ENCODE measurements at regions not wholly inside any gene's neighbourhood (a gene's known extent, or its start where the extent isn't known, plus 50 kb on each side); places are given as distances from the start of the nearest gene placed in this dataset.
A peak's percentile ranks its signal among the peaks of the same experiment; 100 is the strongest.

GRCh38 chr13:74669149-74669548, 534.9 kb upstream of the KLF12 start:
- no peak for DNase-seq (ENCODE audit: low spot score)

- DNase-seq (ENCODE audit: low spot score) = no peak
Measured at GRCh38 chr13:74667656-74668203, 533.5 kb upstream of the KLF12 start.

GRCh38 chr13:74662905-74663304, 528.7 kb upstream of the KLF12 start:
- no peak for DNase-seq (ENCODE audit: low spot score)

- DNase-seq (ENCODE audit: low spot score) = no peak
Measured at GRCh38 chr13:74661851-74662250, 527.6 kb upstream of the KLF12 start.

GRCh38 chr13:74657765-74658164, 523.6 kb upstream of the KLF12 start:
- no peak for DNase-seq (ENCODE audit: low spot score)

- DNase-seq (ENCODE audit: low spot score) = no peak
Measured at GRCh38 chr13:74651121-74651520, 516.9 kb upstream of the KLF12 start.

GRCh38 chr13:74647991-74648390, 513.8 kb upstream of the KLF12 start:
- no peak for DNase-seq (ENCODE audit: low spot score)

- no peak for DNase-seq (ENCODE audit: low spot score)
Measured at GRCh38 chr13:74647211-74647610, 513.0 kb upstream of the KLF12 start.

- DNase-seq (ENCODE audit: low spot score) = no peak
Measured at GRCh38 chr13:74646091-74646490, 511.9 kb upstream of the KLF12 start.

- no peak for DNase-seq (ENCODE audit: low spot score)
Measured at GRCh38 chr13:74645586-74645985, 511.4 kb upstream of the KLF12 start.

GRCh38 chr13:74644229-74644628, 510.0 kb upstream of the KLF12 start:
- DNase-seq (ENCODE audit: low spot score) = no peak

GRCh38 chr13:74641586-74641985, 507.4 kb upstream of the KLF12 start:
- peak; percentile 2 for DNase-seq (ENCODE audit: low spot score)

- no peak for DNase-seq (ENCODE audit: low spot score)
Measured at GRCh38 chr13:74633734-74634133, 499.5 kb upstream of the KLF12 start.

- no peak for DNase-seq (ENCODE audit: low spot score)
Measured at GRCh38 chr13:74629985-74630384, 495.8 kb upstream of the KLF12 start.

GRCh38 chr13:74625541-74625940, 491.3 kb upstream of the KLF12 start:
- DNase-seq (ENCODE audit: low spot score) = no peak

GRCh38 chr13:74623761-74624160, 489.6 kb upstream of the KLF12 start:
- no peak for DNase-seq (ENCODE audit: low spot score)

GRCh38 chr13:74622284-74622683, 488.1 kb upstream of the KLF12 start:
- no peak for DNase-seq (ENCODE audit: low spot score)

- no peak for DNase-seq (ENCODE audit: low spot score)
Measured at GRCh38 chr13:74620711-74621110, 486.5 kb upstream of the KLF12 start.

- no peak for DNase-seq (ENCODE audit: low spot score)
Measured at GRCh38 chr13:74620308-74620707, 486.1 kb upstream of the KLF12 start.

- no peak for DNase-seq (ENCODE audit: low spot score)
Measured at GRCh38 chr13:74597526-74597925, 463.3 kb upstream of the KLF12 start.

GRCh38 chr13:74596691-74597090, 462.5 kb upstream of the KLF12 start:
- no peak for DNase-seq (ENCODE audit: low spot score)

GRCh38 chr13:74593688-74594087, 459.5 kb upstream of the KLF12 start:
- DNase-seq (ENCODE audit: low spot score) = no peak

GRCh38 chr13:74586847-74587246, 452.6 kb upstream of the KLF12 start:
- no peak for DNase-seq (ENCODE audit: low spot score)

GRCh38 chr13:74576420-74576819, 442.2 kb upstream of the KLF12 start:
- DNase-seq (ENCODE audit: low spot score) = no peak

- peak; percentile 47 for DNase-seq (ENCODE audit: low spot score)
Measured at GRCh38 chr13:74575729-74576125, 441.5 kb upstream of the KLF12 start.
